CD14-positive monocyte (primary cell): ENCODE measurements at regions not wholly inside any gene's neighbourhood (a gene's known extent, or its start where the extent isn't known, plus 50 kb on each side); places are given as distances from the start of the nearest gene placed in this dataset.

Experiments used
- DNase-seq, 3 donors: peaks; one replicate each; pipeline ENCODE4 v3.0.0-alpha.2; 2011 to 2022
- H2AFZ ChIP-seq: 2 replicates; pipeline ENCODE4 v1.6.0; 2012; ENCODE audit warnings: mild to moderate bottlenecking, low read depth, low read length, inconsistent platforms; ENCODE audit not compliant: insufficient read depth, poor library complexity, severe bottlenecking
- H3K27ac ChIP-seq, 2 donors: 1 replicate in 1 of 2; 2 replicates in 1 of 2; pipeline ENCODE4 v1.5.1; 2012 to 2013; ENCODE audit warnings: low read length in 2 of 2, control low read depth in 1 of 2, inconsistent platforms in 1 of 2, low read depth in 1 of 2, mild to moderate bottlenecking in 1 of 2
- H3K27me3 ChIP-seq, 2 donors: one replicate each; pipeline versions ENCODE4 v1.6.0 to v1.6.1; 2011 to 2013; ENCODE audit warnings: low read length in 2 of 2; ENCODE audit not compliant: control insufficient read depth in 2 of 2, insufficient read depth in 2 of 2
- H3K36me3 ChIP-seq, 2 donors: replicated peaks in 1 of 2; 1 replicate in 1 of 2; 2 replicates in 1 of 2; pipeline versions ENCODE4 v1.5.1 to v1.6.1; 2012 to 2013; ENCODE audit warnings: low read length in 2 of 2, control low read depth in 1 of 2, inconsistent platforms in 1 of 2, mild to moderate bottlenecking in 1 of 2; ENCODE audit not compliant: insufficient read depth in 2 of 2, control insufficient read depth in 1 of 2
- H3K4me1 ChIP-seq, 2 donors: 1 replicate in 1 of 2; 2 replicates in 1 of 2; pipeline versions ENCODE4 v1.5.1 to v1.6.1; 2012 to 2013; ENCODE audit warnings: low read length in 2 of 2, control low read depth in 1 of 2, inconsistent platforms in 1 of 2, mild to moderate bottlenecking in 1 of 2, moderate library complexity in 1 of 2; ENCODE audit not compliant: insufficient read depth in 2 of 2, control insufficient read depth in 1 of 2
- H3K4me2 ChIP-seq: replicated peaks from 2 replicates; pipeline ENCODE3; 2012; ENCODE audit warnings: low read length, moderate library complexity, mild to moderate bottlenecking; ENCODE audit not compliant: poor library complexity, severe bottlenecking; ENCODE audit errors: extremely low read depth
- H3K4me3 ChIP-seq, 3 experiments: fragments of 200-600 bp in 1 of 3; sonication (generic) in 1 of 3; replicated peaks in 1 of 3; 1 replicate in 2 of 3; 2 replicates in 1 of 3; pipeline ENCODE4 v1.5.1; 2011 to 2013; ENCODE audit warnings: low read length in 3 of 3, mild to moderate bottlenecking in 3 of 3, control low read depth in 2 of 3, low read depth in 2 of 3, inconsistent platforms in 1 of 3, moderate library complexity in 1 of 3
- H3K79me2 ChIP-seq: 2 replicates; pipeline ENCODE4 v1.6.0; 2012; ENCODE audit warnings: mild to moderate bottlenecking, control low read depth, inconsistent platforms, low read length, moderate library complexity; ENCODE audit not compliant: insufficient read depth
- H3K9ac ChIP-seq: 2 replicates; pipeline ENCODE4 v1.6.0; 2017; ENCODE audit warnings: low read length, mild to moderate bottlenecking; ENCODE audit not compliant: insufficient read depth, poor library complexity, severe bottlenecking
- H3K9me3 ChIP-seq, 2 donors: replicated peaks in 1 of 2; 1 replicate in 1 of 2; 2 replicates in 1 of 2; pipeline versions ENCODE4 v1.5.1 to v1.6.1; 2012 to 2013; ENCODE audit warnings: low read length in 2 of 2, control low read depth in 1 of 2; ENCODE audit not compliant: control insufficient read depth in 1 of 2, insufficient read depth in 1 of 2
- H4K20me1 ChIP-seq: 2 replicates; pipeline ENCODE4 v1.6.0; 2012; ENCODE audit warnings: mild to moderate bottlenecking, low read length, control low read depth, moderate library complexity; ENCODE audit not compliant: insufficient read depth
- H3K27ac Mint-ChIP-seq, 7 donors: one replicate each; pipeline ENCODE4 v1.8.0; 2020; ENCODE audit warnings: mild to moderate bottlenecking in 7 of 7, mixed read lengths in 7 of 7, moderate library complexity in 6 of 7, inconsistent platforms in 2 of 7
- H3K27me3 Mint-ChIP-seq, 3 donors: one replicate each; pipeline ENCODE4 v1.8.0; 2021 to 2022; ENCODE audit warnings: low read depth in 3 of 3, mild to moderate bottlenecking in 3 of 3, mixed read lengths in 3 of 3, moderate library complexity in 3 of 3, inconsistent platforms in 1 of 3
- H3K36me3 Mint-ChIP-seq, 2 donors: one replicate each; pipeline ENCODE4 v1.8.0; 2020; ENCODE audit warnings: mixed read lengths in 2 of 2, inconsistent platforms in 1 of 2, mild to moderate bottlenecking in 1 of 2
- H3K4me1 Mint-ChIP-seq: one replicate; pipeline ENCODE4 v1.8.0; 2020; ENCODE audit warnings: mild to moderate bottlenecking, mixed read lengths
- H3K4me3 Mint-ChIP-seq, 2 donors: one replicate each; pipeline ENCODE4 v1.8.0; 2020; ENCODE audit warnings: mild to moderate bottlenecking in 2 of 2, mixed read lengths in 2 of 2, moderate library complexity in 1 of 2
- H3K9me3 Mint-ChIP-seq, 7 donors: one replicate each; pipeline ENCODE4 v1.8.0; 2020 to 2022; ENCODE audit warnings: mixed read lengths in 7 of 7, mild to moderate bottlenecking in 6 of 7, moderate library complexity in 6 of 7, inconsistent platforms in 2 of 7
- WGBS: methylation state at CpG from one replicate; pipeline ENCODE4 v1.1.5; 2013; ENCODE audit warnings: missing lambda C conversion rate; ENCODE audit not compliant: insufficient coverage; 5-methylcytosine and 5-hydroxymethylcytosine counted together
- intact Hi-C, 2 donors: fragments of 100-400 bp; cut with micrococcal nuclease; formaldehyde crosslinking; loops; one replicate each; pipeline versions ENCODE4 v1.15.0 to v1.15.1; 2023
- TF ChIP-seq, protein P1 (sequence below): fragments of 200-600 bp; IDR thresholded peaks from one replicate; pipeline ENCODE4 v1.8.0; 2022; ENCODE audit warnings: antibody characterized with exemption, mild to moderate bottlenecking

DNA sequence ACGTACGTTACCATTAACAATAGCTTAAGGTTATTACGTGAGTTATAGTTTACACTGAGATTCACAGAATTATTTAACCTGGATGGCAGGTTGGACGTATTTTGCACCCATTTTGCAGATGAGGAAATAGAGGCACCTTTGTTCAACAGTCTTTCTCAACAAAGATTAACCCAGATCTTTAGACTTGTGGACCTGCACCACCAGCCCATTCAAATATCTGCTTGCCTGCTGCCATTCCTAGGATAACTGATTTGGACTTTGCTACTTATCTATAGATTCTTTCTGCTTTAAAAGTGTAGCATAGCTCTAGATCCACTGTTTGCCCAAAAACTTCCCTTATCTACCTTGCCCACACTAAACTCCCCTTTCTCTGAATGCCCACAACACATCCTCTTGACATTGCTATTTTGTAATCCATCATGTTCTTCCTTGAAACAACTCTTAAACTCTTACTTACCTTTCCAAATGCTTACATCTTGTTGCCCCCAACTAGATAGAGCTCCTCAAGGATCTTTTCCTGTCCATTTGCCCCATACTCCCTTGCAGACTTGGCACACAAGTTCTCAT lies 56.4 kb upstream of the TNFAIP3 start:
- Histone ChIP-seq H3K27me3 (no peaks in the 10 kb centered on the region), H2AFZ (no peak overlapping the region), H3K27ac (peak overlapping the region; percentile 80 to 97), H3K4me2 (peak overlapping the region; percentile 50), H3K9ac (peak overlapping the region; percentile 5), H3K36me3 (no peaks in the 10 kb centered on the region), H3K4me3 (peak overlapping the region in 1 of 3 experiments; percentile 5), H3K9me3 (no peaks in the 10 kb centered on the region), H4K20me1 (no peaks in the 10 kb centered on the region), H3K79me2 (no peaks in the 10 kb centered on the region), H3K4me1 (peaks cover 22 to 26% of the 10 kb centered on the region in 2 donors)
- peak overlapping the region; percentile 98 to 99 (median 99) for H3K27ac Mint-ChIP-seq
- peak overlapping the region; percentile 9 to 20 for H3K4me3 Mint-ChIP-seq
- peaks cover 0 to 7% (median 1%) of the 10 kb centered on the region in 7 donors for H3K9me3 Mint-ChIP-seq
- TF ChIP-seq, protein P1, sequence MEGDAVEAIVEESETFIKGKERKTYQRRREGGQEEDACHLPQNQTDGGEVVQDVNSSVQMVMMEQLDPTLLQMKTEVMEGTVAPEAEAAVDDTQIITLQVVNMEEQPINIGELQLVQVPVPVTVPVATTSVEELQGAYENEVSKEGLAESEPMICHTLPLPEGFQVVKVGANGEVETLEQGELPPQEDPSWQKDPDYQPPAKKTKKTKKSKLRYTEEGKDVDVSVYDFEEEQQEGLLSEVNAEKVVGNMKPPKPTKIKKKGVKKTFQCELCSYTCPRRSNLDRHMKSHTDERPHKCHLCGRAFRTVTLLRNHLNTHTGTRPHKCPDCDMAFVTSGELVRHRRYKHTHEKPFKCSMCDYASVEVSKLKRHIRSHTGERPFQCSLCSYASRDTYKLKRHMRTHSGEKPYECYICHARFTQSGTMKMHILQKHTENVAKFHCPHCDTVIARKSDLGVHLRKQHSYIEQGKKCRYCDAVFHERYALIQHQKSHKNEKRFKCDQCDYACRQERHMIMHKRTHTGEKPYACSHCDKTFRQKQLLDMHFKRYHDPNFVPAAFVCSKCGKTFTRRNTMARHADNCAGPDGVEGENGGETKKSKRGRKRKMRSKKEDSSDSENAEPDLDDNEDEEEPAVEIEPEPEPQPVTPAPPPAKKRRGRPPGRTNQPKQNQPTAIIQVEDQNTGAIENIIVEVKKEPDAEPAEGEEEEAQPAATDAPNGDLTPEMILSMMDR: no peak
- WGBS: 100% methylated on average over 4 of the region's 4 CpGs
- peaks cover 0 to 1% (median 0%) of the 10 kb centered on the region in 3 donors for H3K27me3 Mint-ChIP-seq
- no peaks in the 10 kb centered on the region for H3K36me3 Mint-ChIP-seq
- H3K4me1 Mint-ChIP-seq: peaks cover 21% of the 10 kb centered on the region
- intact Hi-C loops: loop anchor here (5.0 kb wide), 3 partner anchors 37 to 57 kb away; partner anchors contain the start of gene TNFAIP3 (in 2 of the 2)
- peak in 2 of 3 donors; percentile 47 to 65 for DNase-seq

DNA sequence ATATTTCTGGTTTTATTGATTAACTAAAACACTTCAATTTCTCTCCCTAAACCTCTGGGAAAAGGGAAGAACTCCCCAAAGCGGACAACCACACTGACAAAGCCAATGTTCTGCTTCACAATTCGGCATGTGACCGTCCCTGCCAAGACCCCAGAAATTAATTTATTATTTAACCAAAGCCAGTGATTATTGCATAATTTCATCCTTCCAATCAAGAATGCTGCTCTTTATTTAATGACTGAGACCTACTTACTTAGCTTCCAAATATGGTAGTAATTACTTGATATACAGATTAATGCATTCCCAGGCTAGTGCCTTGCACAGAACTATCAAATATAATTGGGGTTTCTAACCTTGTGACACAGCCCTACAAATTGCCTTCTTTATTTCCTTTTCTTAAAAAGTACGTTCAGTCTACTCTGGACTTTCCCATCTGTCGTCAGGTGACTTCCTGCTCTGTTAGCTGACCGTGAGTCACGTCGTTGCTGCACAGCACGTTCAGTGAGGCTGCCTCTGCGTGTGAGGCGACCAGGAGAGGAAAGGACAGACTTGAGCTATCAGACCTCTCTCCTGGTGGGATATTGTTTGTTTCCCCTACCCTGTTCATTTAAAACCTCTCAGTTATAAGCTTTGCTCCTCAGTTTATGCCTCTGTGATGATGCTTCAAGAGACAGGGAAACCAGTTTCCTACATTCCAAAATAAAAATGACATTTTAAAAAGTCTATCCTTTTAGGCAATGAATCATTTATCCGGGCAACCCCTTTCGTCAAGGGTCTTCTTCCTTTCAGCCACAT lies 55.7 kb upstream of the TNFAIP3 start:
- Mint-ChIP-seq H3K27me3 (peaks cover 0 to 1% (median 0%) of the 10 kb centered on the region in 3 donors), H3K9me3 (peaks cover 0 to 7% (median 1%) of the 10 kb centered on the region in 7 donors), H3K27ac (peak overlapping the region; percentile 98 to 99 (median 99)), H3K36me3 (no peaks in the 10 kb centered on the region), H3K4me1 (peaks cover 27% of the 10 kb centered on the region), H3K4me3 (peak overlapping the region; percentile 20 to 81)
- H3K27me3 ChIP-seq: no peaks in the 10 kb centered on the region
- no peaks in the 10 kb centered on the region for H4K20me1 ChIP-seq
- WGBS: 5% methylated on average over 7 of the region's 13 CpGs
- peak; percentile 98 to 100 (median 99) for DNase-seq
- H3K9me3 ChIP-seq: no peaks in the 10 kb centered on the region
- H3K4me2 ChIP-seq: peak overlapping the region; percentile 50
- intact Hi-C loops: loop anchor here (5.0 kb wide), 3 partner anchors 36 to 56 kb away; partner anchors contain the start of gene TNFAIP3 (in 2 of the 2)
- TF ChIP-seq, protein P1: no peak
- peak overlapping the region; percentile 70 for H3K9ac ChIP-seq
- no peak overlapping the region for H2AFZ ChIP-seq
- H3K4me3 ChIP-seq: peak overlapping the region in 1 of 3 experiments; percentile 10
- peak overlapping the region; percentile 80 to 97 for H3K27ac ChIP-seq
- no peaks in the 10 kb centered on the region for H3K79me2 ChIP-seq
- H3K36me3 ChIP-seq: no peaks in the 10 kb centered on the region
- peaks cover 29 to 33% of the 10 kb centered on the region in 2 donors for H3K4me1 ChIP-seq
